NCI-H82 (cell line): ENCODE measurements at regions not wholly inside any gene's neighbourhood (a gene's known extent, or its start where the extent isn't known, plus 50 kb on each side); places are given as distances from the start of the nearest gene placed in this dataset.
"Not testable (repeated sequence)": the region's sequence is repeated elsewhere in the genome, so short reads cannot be mapped to it uniquely, and the experiment has no call there.

ENCODE experiments used
- DNase-seq: peaks from one replicate; lab custom pipeline; 2025; lab: John Stamatoyannopoulos, UW

DNA sequence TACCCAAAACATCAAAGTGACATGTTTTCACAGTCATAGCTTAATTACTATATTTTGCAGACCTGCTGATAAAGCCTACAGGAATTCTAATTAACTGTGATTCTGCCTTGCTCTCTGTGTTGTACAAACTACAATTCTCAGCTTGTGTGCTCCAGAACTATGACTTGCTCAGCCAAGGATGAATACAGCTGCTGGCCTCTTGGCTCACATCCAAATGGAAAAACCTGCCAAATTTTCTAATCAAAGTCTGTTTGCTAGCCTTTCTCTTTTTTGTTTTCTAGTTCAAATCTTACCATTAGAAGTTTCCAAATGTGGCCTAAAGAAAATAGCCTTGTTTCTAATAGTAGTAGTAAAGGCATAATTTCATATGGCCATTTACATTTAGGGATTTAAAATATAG is 1176.8 kb downstream of the FAM133A start:
- no peak for DNase-seq

DNA sequence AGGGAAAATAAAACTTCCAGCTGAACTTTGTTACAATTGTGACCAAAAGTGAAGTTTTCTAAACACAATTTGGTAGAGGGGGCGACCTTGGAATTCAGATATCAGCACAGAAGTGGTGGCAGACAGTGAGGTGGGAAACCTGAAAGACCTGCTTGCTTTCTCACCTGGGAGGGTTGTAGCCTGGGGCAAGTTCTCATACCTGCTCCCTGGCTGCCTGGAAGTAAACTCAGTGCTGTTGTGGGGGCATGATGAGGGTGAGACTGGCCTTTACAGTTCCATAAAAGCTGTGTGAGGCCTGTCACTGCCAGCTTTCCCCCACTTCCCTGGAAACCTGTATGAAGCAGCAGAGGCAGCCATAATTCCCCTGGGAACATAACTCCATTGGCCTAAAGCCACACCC is 1180.2 kb downstream of the FAM133A start:
- DNase-seq: no peak

DNA sequence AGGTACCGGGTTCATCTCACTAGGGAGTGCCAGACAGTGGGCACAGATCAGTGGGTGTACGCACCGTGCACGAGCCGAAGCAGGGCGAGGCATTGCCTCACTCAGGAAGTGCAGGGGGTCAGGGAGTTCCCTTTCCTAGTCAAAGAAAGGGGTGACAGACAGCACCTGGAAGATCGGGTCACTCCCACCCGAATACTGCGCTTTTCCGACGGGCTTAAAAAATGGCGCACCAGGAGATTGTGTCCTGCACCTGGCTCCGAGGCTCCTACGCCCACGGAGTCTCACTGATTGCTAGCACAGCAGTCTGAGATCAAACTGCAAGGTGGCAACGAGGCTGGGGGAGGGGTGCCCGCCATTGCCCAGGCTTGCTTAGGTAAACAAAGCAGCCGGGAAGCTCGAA is 1188.5 kb downstream of the FAM133A start:
- not testable (repeated sequence) for DNase-seq

DNA sequence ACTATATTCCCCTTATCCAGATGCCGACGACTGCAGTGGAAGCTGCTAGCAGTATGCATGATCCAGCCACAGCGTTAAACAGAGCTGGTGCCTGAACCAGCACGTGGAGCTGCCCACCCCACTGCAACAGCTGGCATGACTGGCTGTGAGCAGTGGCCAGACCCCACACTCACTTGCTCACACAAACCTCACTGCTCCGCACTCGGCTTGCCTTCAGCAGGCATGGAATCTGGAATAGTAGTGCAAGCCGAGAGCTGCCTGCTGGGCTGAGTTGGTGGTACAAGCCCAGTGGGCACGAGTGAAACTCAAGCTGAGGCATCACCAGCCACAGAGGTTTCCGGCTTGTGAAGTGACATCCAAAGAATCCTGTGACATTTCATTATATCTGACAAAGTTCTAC is 1197.6 kb downstream of the FAM133A start:
- DNase-seq: no peak

DNA sequence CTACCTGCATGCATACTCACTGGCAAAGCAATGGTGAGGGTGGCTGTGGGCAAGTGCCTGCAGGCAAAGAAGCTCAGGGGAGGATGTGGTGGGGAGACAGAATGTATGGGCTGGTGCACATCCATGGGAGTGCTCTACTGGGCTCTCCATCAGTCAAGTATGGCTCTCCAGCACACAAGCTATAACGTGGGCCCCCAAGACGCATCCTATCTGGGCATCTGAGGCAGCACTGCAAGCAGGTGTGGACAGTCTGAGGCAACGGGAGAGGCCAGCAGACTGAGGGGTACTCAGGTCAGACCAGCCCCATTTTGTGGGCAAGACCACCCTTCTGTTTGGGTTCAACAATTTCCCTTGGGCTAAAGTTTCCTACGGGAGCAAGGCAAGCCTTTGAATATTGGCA is 1227.8 kb downstream of the FAM133A start:
- no peak for DNase-seq

DNA sequence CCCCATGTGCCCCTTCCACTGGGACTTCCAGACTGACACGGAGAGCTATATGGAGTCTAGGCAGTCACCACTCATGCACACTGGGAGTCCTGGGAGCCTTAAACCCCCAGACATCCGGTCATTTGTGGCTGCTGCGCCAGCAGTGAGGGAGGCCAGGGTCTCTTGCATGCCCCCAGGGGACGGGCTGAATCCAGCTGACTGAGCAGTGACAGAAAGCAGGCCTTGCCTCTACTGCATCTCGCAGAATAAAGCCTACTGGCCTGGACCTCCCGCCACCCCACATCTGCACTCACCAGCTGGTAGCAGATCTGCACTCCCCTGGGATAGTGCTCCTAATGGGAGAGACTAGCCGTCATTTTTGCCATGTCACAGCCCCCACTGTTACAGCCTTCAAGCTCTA is 1234.2 kb downstream of the FAM133A start:
- peak; percentile 11 for DNase-seq

DNA sequence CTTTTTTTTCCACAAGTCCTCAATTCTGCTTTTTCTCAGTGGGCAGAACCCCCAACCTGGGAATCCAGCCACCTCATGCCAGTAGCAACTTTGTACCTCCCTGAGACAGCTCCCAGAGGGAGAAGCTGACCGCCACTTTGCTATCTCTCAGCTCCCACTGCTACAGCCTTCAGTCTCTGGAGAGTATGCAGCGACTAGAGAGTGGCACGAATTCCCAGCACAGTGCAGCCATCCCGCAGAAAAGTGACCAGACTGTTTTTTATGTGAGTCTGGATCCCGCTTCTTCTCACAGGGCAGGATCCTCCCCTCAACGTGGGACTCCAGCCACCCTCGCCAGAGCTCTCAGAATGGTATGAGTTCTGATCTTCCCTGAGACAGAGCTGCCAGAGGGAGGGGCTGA is 1234.6 kb downstream of the FAM133A start:
- DNase-seq: no peak

DNA sequence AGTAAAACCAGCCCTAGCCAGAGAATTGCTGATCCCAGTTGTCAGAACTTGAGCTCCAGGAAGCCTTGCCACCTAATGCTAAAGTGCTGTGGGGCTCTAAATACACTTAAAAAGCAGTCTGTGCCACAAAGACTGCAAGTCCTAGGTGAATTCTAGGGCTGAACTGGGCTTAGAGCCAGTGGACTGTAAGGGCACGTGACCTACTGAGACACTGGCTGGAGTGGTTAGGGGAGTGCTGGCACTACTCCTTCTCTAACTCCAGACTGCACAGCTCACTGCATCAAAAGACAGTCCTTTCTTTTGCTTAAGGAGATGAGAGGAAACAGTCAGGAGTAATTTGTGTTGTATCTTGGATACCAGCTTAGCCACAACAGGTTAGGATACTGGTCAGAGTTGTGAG is 1240.2 kb downstream of the FAM133A start:
- DNase-seq: no peak

DNA sequence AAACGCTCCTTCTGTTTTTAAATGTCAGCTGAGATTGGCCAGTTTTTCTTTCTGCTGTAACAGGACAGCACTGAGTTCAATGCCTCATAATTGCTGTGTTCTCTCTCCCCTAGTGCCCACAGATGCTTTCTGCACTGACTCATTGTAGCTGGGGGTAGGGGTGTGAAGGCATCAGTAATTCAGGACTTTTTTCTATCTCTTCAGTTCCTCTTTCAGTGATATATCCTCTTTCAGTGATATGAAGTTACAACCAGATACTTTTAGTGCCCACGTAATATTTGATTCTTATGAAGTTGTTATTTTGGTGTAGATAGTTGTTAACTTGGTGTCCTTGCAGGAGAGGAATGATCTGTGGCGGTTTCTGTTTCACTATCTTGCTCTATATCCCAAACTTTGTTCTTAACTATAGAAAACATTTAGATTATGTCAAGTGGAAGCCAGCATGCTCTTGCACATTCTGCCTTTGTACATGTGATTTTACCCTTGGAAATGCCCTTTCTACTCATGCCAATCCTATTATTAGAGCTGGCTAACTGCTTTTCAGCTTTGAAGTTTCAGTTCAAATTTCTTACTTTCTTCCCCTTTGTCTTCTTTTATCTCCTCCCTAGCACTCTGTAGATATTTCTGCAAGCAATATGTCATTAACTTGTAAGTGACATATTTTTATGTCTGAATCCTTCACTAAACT is 1258.4 kb downstream of the FAM133A start:
- DNase-seq: no peak

DNA sequence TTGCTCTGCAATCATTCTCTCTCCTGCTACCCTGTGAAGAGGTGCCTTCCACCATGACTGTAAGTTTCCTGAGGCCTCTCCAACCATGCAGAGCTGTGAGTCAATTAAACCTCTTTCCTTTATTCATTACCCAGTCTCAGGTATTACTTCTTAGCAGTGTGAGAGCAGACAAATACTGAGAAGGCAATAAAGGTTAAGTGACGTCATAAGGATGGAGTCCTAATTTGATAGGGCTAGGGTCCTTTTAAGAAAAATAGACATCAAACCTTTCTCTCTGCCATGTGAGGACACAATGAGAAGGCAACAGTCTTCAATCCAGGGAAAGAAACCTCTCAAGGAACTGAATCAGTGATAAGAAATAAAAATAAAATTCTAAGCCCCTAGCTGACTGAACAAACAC is 1262.7 kb downstream of the FAM133A start:
- no peak for DNase-seq

DNA sequence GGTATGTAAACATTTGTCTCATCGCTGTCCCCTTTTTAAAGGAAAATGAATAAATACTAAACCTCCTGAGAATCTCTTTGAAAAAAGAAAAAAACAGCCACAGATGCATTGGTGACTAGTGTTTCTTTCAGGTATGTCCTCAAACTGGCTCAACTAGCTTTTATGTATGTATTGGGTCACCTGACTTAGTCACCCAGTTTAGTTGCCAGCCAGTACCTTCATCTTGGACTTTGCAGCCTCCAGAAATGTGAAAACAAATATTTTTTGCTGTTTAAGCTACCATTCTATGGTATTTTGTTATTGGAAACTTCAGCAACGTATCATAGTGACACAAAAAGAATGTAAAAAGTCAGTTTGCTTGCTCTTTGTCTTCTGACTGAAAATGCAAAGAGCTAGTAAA is 1263.5 kb downstream of the FAM133A start:
- no peak for DNase-seq

DNA sequence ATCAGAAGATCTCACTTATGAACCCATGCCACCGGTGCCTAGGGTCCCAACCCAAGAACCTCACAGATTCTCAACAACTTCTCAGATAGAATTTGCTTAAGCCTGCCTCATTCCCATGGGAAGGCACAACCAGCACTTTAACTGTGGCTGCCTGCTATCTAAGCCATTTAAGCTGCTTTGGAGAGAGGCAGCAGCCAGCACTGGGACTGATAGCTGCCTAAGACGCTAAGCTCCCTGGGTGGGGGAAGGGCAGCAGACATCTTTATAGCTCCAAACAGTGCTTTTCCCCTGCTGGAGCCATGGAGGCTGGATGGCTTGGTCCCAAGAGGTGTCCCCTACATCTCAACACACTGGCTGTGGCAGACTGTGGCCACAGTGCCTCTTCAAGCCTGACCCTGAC is 1268.6 kb downstream of the FAM133A start:
- DNase-seq: peak; percentile 93

DNA sequence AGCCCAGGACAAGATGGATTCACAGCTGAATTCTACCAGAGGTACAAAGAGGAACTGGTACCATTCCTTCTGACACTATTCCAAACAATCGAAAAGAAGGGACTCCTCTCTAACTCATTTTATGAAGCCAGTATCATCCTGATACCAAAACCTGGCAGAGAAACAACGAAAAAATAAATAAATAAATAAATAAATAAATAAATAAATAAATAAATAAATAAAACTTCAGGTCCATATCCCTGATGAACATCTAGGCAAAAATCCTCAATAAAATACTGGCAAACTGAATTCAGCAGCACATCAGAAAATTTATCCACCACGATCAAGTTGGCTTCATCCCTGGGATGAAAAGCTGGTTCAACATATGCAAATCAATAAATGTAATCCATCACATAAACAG is 1272.1 kb downstream of the FAM133A start:
- DNase-seq: not testable (repeated sequence)

DNA sequence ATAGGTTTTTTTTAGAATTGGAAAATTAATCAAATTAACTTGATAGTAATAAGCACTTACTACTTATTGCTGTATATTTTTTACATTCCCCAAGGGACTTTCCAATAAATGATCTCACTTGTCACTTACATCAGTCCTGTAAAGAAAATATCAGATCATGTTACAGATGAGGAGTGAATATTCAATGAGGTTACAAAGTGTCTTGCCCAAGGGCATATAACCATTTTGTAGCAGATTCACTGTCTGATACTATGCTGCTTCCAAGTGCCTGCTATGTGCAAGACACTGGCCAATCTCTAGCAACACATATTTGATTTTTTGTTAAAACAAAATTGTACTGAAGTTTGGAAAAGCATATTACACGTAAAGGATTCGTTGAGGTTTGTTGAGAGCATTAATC is 1287.7 kb downstream of the FAM133A start:
- DNase-seq: no peak

DNA sequence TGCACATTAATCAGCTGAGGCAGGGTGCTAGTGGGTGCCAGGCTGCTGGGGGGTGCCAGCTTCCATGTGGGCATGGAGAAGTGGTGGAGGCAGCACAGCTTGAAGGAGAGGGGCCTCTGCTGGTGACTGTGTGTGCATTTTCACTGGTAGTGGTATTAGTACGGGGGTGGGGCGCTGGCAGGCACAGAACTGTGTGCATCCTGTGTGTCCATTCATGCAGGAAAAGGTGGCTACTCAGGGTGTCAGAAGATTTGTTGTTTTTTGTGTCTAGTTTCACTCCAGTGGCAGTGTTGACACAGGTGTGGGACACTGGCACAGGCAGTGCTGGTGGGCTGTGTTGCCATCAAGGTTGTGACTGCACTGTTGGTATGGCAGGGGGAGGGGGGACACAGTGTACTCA is 1303.6 kb downstream of the FAM133A start:
- DNase-seq: no peak

DNA sequence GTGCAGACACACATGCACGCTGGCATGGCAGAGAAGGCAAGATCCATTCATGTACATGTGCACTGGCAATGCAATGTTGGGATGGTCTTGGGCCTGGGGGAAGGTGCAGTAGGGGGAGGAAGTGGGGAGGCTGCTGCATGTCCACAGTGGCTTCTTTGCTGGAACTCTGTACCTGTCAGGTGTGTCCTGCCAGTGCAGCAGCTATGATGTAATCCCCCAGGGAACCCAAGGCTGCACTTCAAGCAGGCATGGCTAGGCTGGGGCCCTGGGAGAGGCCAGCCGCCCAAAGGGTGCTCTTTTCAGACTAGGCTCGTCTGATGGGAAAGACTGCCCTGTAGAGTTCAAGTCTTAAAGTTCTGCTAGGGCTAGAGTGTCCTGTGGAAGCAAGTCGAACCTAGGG is 1304.0 kb downstream of the FAM133A start:
- no peak for DNase-seq
